AG10803 (cell line): ENCODE measurements at regions not wholly inside any gene's neighbourhood (a gene's known extent, or its start where the extent isn't known, plus 50 kb on each side); places are given as distances from the start of the nearest gene placed in this dataset.

ENCODE experiments used
- DNase-seq: peaks from one replicate; pipeline ENCODE4 v3.0.0; 2010; ENCODE audit warnings: low read depth
- H3K4me3 ChIP-seq: 2 replicates; pipeline ENCODE4 v1.5.1; 2011; ENCODE audit warnings: mild to moderate bottlenecking, low read length, control low read depth
- TF ChIP-seq, protein P1 (sequence below): conservative IDR thresholded peaks from 2 replicates; pipeline ENCODE4 v1.5.1; 2011; ENCODE audit warnings: mild to moderate bottlenecking, low read length, control low read depth, inconsistent platforms

DNA sequence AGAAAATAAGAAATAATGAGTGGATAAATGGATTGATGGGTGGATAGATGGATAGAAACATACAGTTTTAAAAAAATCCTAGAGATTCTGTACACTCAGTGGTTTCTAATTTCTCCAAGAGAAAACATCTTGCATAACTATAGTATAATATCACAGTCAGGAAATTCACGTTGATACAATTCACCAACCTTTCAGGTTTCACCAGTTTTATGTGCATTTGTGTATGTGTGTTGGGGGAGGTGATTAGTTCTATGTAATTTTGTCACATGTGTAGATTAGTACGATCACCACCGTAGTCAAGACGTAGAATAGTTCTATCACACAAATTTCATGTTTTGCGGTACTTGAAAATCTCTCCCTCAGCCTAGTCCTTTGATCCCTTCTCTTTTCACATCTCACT, 288.2 kb upstream of the LRATD1 start:
- no peak for DNase-seq
- no peak overlapping the region for H3K4me3 ChIP-seq
- TF ChIP-seq, protein P1, sequence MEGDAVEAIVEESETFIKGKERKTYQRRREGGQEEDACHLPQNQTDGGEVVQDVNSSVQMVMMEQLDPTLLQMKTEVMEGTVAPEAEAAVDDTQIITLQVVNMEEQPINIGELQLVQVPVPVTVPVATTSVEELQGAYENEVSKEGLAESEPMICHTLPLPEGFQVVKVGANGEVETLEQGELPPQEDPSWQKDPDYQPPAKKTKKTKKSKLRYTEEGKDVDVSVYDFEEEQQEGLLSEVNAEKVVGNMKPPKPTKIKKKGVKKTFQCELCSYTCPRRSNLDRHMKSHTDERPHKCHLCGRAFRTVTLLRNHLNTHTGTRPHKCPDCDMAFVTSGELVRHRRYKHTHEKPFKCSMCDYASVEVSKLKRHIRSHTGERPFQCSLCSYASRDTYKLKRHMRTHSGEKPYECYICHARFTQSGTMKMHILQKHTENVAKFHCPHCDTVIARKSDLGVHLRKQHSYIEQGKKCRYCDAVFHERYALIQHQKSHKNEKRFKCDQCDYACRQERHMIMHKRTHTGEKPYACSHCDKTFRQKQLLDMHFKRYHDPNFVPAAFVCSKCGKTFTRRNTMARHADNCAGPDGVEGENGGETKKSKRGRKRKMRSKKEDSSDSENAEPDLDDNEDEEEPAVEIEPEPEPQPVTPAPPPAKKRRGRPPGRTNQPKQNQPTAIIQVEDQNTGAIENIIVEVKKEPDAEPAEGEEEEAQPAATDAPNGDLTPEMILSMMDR = no peak

DNA sequence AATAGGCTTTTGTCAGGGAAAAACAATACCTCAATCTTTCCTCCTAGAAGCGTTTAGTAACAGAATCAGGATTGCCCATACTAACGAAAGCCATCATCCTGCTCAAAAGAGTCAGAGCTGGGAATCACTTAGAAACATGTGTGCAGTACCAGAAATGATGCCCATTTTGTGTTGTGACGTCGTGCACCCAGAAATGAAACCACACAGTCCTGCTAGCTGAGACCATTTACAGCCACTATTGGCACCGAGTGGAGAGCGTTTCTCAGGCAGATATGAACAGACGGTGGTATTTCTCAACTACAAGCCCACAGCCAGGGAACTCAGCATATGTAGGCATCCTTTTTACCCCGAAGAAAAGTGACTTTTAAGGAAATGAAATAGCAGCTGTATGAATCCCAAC, 284.3 kb upstream of the LRATD1 start:
- TF ChIP-seq, protein P1 = no peak
- DNase-seq = peak; percentile 27
- no peak overlapping the region for H3K4me3 ChIP-seq

DNA sequence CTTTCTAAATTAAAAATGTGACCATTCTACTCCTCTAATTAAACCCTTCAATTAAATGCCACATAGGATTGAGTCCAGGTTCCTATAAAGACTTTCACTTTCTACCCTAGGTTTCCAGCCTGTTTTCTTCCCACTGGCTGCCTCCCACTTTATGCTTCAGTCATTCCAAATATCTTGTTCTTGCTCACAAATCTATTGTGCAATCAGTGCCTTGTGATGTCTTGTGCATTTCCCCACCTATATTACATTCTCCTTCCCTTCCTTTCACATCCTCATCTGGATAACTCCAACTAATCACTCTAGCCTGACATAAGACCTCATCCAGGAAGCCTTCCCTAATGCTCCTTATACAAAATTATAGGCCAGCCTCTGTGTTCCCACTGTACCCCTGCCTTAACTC, 281.7 kb upstream of the LRATD1 start:
- DNase-seq = peak; percentile 1
- TF ChIP-seq, protein P1 = no peak
- no peak overlapping the region for H3K4me3 ChIP-seq

DNA sequence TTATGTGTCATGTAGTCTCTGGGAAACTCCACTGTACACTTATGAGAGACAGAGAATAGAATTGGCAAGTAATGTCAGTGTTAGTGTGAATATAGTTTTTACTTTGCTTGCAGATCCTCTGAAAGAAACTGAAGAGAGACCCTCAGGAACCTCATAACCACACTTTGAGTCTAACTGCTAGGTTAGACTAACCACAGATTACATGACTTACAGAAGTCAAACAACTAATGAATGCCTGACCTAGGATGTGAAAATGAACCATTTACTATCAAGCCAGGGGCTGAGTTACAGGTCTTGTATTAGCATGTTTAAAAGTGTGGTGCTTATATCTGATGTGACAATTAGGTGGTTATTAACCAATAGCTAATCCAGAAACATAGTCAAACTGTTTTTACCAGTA, 280.4 kb upstream of the LRATD1 start:
- no peak overlapping the region for H3K4me3 ChIP-seq
- TF ChIP-seq, protein P1 = no peak
- no peak for DNase-seq

DNA sequence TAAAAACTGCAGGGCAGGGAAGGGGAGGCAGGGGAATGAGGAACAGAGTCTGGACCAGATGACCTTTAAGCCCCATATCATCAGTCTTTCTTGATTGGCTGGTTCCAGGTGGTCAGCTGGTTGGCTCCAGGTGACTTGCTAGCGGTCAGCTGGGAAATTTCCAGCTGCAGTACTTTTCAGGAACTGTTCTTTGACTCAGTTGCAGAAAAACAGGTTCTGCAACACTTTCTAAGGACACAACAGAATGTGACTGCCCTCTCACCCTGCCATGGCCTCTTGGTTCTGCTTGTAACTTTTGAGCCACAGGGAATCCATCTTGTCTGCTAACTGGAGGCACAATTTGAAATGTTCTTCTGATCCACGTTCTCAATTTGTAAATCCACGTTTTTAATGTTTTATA, 278.3 kb upstream of the LRATD1 start:
- TF ChIP-seq, protein P1 = no peak
- DNase-seq = no peak
- no peak overlapping the region for H3K4me3 ChIP-seq

DNA sequence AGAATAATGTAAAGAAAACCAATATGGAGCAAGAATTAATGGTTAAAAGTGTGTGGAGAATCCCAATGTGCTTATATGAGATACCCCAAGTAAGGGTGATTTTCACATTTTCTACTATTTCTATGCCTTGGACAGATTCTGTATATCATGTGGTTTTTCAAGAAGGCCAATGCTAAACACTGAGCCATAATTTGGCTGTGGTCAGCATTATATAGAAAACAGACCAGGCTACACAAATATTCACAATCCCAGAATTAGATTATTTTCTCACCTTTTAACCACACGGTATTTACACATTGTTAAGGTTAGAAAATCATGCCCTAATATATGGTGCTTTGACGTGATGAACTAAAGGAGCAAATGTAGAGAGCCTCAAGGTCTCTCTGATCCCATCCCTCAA, 277.4 kb upstream of the LRATD1 start:
- no peak for DNase-seq
- H3K4me3 ChIP-seq = no peak overlapping the region
- TF ChIP-seq, protein P1 = no peak

DNA sequence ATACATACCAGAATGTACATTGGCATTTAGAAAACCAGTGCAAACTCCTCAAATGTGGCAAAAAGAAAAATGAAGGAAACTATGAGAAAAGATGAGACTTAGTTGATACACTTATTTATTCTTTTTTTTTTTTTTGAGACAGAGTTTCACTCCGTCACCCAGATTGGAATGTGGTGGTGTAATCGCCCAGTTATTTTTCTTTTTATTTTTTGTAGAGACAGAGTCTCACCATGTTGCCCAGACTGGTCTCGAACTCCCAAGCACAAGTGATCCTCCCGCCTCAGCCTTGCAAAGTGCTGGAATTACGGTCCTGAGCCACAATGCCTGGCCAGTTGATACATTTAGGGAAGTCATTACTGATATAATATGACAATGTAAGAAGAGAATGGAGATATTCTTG, 274.2 kb upstream of the LRATD1 start:
- peak; percentile 5 for DNase-seq
- H3K4me3 ChIP-seq = no peak overlapping the region
- TF ChIP-seq, protein P1 = no peak
